Thymus (tissue), 11 donors: ENCODE measurements at regions not wholly inside any gene's neighbourhood (a gene's known extent, or its start where the extent isn't known, plus 50 kb on each side); places are given as distances from the start of the nearest gene placed in this dataset.

Experiments used
- DNase-seq, 9 donors: peaks; one replicate each; pipeline ENCODE4 v3.0.0-alpha.2; 2013; ENCODE audit warnings: low spot score in 9 of 9, low read depth in 6 of 9, missing footprints in 1 of 9
- H3K27ac ChIP-seq, 2 donors: one replicate each; pipeline ENCODE4 v1.5.1; 2013; ENCODE audit warnings: control low read depth in 1 of 2, low read depth in 1 of 2, low read length in 1 of 2, mild to moderate bottlenecking in 1 of 2, moderate library complexity in 1 of 2
- H3K27me3 ChIP-seq, 2 donors: one replicate each; pipeline ENCODE4 v1.5.1; 2013; ENCODE audit warnings: low read length in 1 of 2; ENCODE audit not compliant: control insufficient read depth in 2 of 2, insufficient read depth in 1 of 2
- H3K36me3 ChIP-seq, 2 donors: one replicate each; pipeline ENCODE4 v1.5.1; 2013; ENCODE audit warnings: low read length in 1 of 2, mild to moderate bottlenecking in 1 of 2, moderate library complexity in 1 of 2; ENCODE audit not compliant: control insufficient read depth in 2 of 2, insufficient read depth in 2 of 2
- H3K4me1 ChIP-seq, 2 donors: one replicate each; pipeline ENCODE4 v1.5.1; 2013; ENCODE audit warnings: low read length in 2 of 2; ENCODE audit not compliant: control insufficient read depth in 2 of 2, insufficient read depth in 2 of 2
- H3K4me3 ChIP-seq, 2 donors: one replicate each; pipeline ENCODE4 v1.5.1; 2013; ENCODE audit warnings: low read length in 2 of 2, control low read depth in 1 of 2, mild to moderate bottlenecking in 1 of 2
- H3K9me3 ChIP-seq, 2 donors: one replicate each; pipeline ENCODE4 v1.5.1; 2013; ENCODE audit warnings: low read length in 1 of 2, mild to moderate bottlenecking in 1 of 2; ENCODE audit not compliant: control insufficient read depth in 2 of 2, insufficient read depth in 1 of 2
- WGBS: extraction: QIAGEN DNeasy Blood & Tissue Kit; methylation state at CpG from one replicate; pipeline ENCODE4 v1.1.7; 2013; 5-methylcytosine and 5-hydroxymethylcytosine counted together
- donor health status: healthy.

DNA sequence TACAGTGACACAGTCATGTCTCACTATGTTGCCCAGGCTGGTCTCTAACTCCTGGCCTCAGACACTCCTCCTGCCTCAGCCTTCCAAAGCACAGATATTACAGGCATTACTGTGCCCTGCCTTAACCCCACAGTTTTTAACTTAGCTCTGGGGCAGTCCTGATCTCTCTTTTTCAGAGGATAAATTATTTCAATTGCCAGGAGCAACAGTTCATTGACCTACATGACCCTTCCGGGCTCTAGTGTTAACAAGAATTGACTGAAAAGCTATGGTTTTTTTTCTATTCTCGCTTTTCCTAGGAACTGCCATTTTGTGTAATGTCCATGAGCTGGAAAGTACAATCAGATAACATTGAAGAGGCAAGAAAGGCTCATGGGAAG, 92.8 kb downstream of the HNRNPLL start:
- DNase-seq, result no peak
- Histone ChIP-seq H3K4me1 (peaks cover 0 to 3% of the 10 kb centered on the region in 2 donors), H3K27ac (no peak overlapping the region), H3K9me3 (no peaks in the 10 kb centered on the region), H3K4me3 (no peak overlapping the region), H3K27me3 (no peaks in the 10 kb centered on the region), H3K36me3 (no peaks in the 10 kb centered on the region)
- WGBS, result 98% methylated on average over 2 of the region's 2 CpGs

DNA sequence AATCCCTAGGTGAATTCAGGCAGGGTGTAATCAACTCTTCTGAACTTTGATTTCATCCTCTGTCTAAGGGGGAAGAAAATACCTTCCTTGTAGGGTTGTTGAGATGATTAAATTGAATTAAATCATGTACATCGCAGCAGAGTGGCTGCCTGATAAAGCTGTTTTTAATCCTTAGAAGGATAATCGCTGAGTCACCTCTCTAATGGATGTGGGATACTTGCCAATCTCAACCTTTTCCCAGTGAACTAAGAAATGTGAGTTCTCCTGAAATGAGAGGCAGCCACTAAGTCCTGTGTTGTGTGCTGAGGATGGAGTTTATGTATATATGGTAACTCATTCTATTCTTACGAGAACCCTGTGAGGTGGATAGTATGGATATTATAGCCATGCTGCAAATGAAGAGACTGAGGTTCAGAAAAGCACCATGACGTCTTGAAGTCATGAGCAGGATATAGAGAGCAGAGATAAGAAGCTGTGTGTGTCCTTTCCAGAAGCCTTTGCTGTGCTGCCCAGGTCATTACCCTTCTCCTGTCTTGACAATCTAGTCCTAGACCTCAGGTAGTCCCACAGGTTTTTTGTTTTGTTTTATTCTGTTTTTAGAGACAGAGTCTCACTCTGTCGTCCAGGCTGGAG, 93.3 kb downstream of the HNRNPLL start:
- Histone ChIP-seq H3K4me3 (no peak overlapping the region), H3K4me1 (peaks cover 0 to 3% of the 10 kb centered on the region in 2 donors), H3K27me3 (no peaks in the 10 kb centered on the region), H3K27ac (no peak overlapping the region), H3K9me3 (no peaks in the 10 kb centered on the region), H3K36me3 (no peaks in the 10 kb centered on the region)
- DNase-seq, result no peak
- WGBS, result 90% methylated on average over 5 of the region's 5 CpGs

- Histone ChIP-seq H3K36me3 (no peaks in the 10 kb centered on the region), H3K4me3 (no peak overlapping the region), H3K9me3 (no peaks in the 10 kb centered on the region), H3K4me1 (peaks cover 0 to 3% of the 10 kb centered on the region in 2 donors), H3K27ac (no peak overlapping the region), H3K27me3 (no peaks in the 10 kb centered on the region)
- peak; percentile 40 to 91 (median 76) for DNase-seq
- whole genome bisulfite sequencing, result 40% methylated on average over 10 of the region's 10 CpGs
These were observed 94.3 kb downstream of the HNRNPLL start for GRCh38 chr2:38508311-38509039.

- WGBS, result 95% methylated on average over 1 of the region's 1 CpG
- no peak overlapping the region for H3K27ac ChIP-seq
These were observed 95.0 kb downstream of the HNRNPLL start for GRCh38 chr2:38507712-38508111.

GRCh38 chr2:38505779-38506178, 96.9 kb downstream of the HNRNPLL start:
- H3K27me3 ChIP-seq, result no peaks in the 10 kb centered on the region
- no peak overlapping the region for H3K4me3 ChIP-seq
- H3K27ac ChIP-seq, result no peak overlapping the region
- DNase-seq, result no peak
- H3K9me3 ChIP-seq, result peaks cover 0 to 7% of the 10 kb centered on the region in 2 donors
- no peaks in the 10 kb centered on the region for H3K36me3 ChIP-seq
- 90% methylated on average over 3 of the region's 3 CpGs for WGBS
- peaks cover 0 to 3% of the 10 kb centered on the region in 2 donors for H3K4me1 ChIP-seq

More at GRCh38 chr2:38507712-38508111, 95.0 kb downstream of the HNRNPLL start:
- Histone ChIP-seq H3K27me3 (no peaks in the 10 kb centered on the region), H3K4me3 (no peak overlapping the region), H3K4me1 (peaks cover 0 to 3% of the 10 kb centered on the region in 2 donors), H3K9me3 (no peaks in the 10 kb centered on the region), H3K36me3 (no peaks in the 10 kb centered on the region)
- DNase-seq, result no peak

- no peak overlapping the region for H3K27ac ChIP-seq
- DNase-seq, result no peak
- no peak overlapping the region for H3K4me3 ChIP-seq
- H3K36me3 ChIP-seq, result no peaks in the 10 kb centered on the region
- H3K9me3 ChIP-seq, result peaks cover 0 to 7% of the 10 kb centered on the region in 2 donors
- H3K4me1 ChIP-seq, result peaks cover 0 to 12% of the 10 kb centered on the region in 2 donors
- H3K27me3 ChIP-seq, result no peaks in the 10 kb centered on the region
- WGBS, result 87% methylated on average over 3 of the region's 3 CpGs
These were observed 98.6 kb downstream of the HNRNPLL start for GRCh38 chr2:38504169-38504568.

DNA sequence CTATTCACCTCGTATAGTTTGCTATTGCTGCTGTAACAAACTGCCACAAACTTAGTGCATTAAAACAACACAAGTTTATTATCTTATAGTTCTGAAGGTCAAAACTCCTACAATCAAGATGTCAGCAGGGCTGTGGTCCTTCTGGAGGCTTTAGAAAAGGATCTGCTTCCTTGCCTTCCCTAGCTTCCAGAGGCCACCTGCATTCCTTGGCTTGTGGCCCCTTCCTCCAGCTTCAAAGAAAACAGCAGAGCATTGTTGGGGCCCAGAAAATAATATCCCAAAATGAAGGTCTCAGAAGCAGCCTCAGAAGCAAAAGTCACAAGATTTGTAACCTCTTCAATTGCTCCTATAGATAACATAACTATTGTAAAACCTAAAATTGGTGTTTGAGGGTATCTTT, 100.6 kb downstream of the HNRNPLL start:
- Histone ChIP-seq H3K9me3 (peaks cover 0 to 7% of the 10 kb centered on the region in 2 donors), H3K36me3 (no peaks in the 10 kb centered on the region), H3K27me3 (no peaks in the 10 kb centered on the region), H3K4me1 (peaks cover 4 to 27% of the 10 kb centered on the region in 2 donors), H3K4me3 (no peak overlapping the region), H3K27ac (no peak overlapping the region)
- WGBS, result 93% methylated on average over 1 of the region's 1 CpG
- no peak for DNase-seq

DNA sequence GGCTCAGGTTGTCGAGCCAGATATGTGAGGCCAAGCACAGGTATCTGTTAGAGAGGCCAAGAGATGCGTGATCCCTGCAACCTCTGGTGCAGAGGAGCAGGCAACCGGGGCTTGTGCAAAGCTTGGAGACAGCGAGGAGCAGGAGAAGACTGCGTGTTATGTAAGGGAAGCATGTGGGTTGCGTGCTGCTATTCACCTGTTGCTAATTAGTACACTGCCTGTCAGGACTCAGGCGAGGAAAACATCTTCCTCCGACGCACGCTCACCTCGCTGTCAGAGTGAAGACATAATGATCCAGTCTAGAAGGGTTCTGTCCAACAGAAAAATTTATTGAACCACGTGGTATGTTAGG, 102.5 kb downstream of the HNRNPLL start:
- Histone ChIP-seq H3K4me3 (no peak overlapping the region), H3K27ac (no peak overlapping the region), H3K36me3 (no peaks in the 10 kb centered on the region), H3K9me3 (peaks cover 0 to 7% of the 10 kb centered on the region in 2 donors), H3K27me3 (no peaks in the 10 kb centered on the region), H3K4me1 (peaks cover 4 to 32% of the 10 kb centered on the region in 2 donors)
- 93% methylated on average over 12 of the region's 12 CpGs for WGBS
- DNase-seq, result no peak

DNA sequence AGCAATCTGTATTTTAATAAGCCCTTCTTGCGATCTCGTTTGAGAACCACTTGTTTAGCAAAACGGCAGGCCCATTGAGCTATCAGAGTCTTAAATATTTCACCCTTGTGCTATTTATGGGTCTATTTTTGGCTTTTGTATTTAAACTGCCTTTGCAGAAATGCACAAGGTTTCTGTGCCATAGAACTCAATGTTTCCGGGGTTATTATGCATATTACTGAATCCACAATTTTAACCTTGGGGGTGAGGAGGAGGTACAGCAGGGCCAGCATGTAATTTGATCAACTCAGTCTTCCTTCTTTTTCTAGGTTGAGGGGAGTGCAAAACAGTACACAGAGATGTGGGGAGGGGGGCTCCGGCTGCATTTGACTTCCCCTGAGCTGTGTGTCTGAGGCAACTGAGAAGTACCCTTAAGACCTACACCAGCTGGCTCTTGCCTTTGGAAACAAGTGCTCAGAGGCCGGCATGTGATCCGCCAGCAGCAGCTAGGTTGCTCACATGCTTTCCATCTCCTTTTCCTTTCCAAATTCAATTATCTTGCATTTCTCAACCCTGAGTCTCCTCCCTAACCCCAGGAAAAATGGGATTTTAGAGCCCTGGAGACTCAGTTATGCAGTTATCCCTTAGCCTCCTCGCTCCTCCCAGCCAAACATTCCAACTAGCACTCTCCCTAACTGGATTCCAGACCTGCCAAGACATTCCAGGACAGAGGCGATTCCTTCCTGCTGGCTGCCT, 103.0 kb downstream of the HNRNPLL start:
- WGBS, result 92% methylated on average over 9 of the region's 9 CpGs
- peaks cover 4 to 35% of the 10 kb centered on the region in 2 donors for H3K4me1 ChIP-seq
- no peak overlapping the region for H3K4me3 ChIP-seq
- H3K27ac ChIP-seq, result no peak overlapping the region
- H3K27me3 ChIP-seq, result no peaks in the 10 kb centered on the region
- no peaks in the 10 kb centered on the region for H3K36me3 ChIP-seq
- no peak for DNase-seq
- H3K9me3 ChIP-seq, result peaks cover 0 to 7% of the 10 kb centered on the region in 2 donors
